HG03571 (cell line): ENCODE measurements at regions not wholly inside any gene's neighbourhood (a gene's known extent, or its start where the extent isn't known, plus 50 kb on each side); places are given as distances from the start of the nearest gene placed in this dataset.

ENCODE experiments used
- ATAC-seq: cut with Tn5 transposase; IDR thresholded peaks from one replicate; pipeline ENCODE4 v1.9.1; 2021; ENCODE audit not compliant: unreplicated experiment

DNA sequence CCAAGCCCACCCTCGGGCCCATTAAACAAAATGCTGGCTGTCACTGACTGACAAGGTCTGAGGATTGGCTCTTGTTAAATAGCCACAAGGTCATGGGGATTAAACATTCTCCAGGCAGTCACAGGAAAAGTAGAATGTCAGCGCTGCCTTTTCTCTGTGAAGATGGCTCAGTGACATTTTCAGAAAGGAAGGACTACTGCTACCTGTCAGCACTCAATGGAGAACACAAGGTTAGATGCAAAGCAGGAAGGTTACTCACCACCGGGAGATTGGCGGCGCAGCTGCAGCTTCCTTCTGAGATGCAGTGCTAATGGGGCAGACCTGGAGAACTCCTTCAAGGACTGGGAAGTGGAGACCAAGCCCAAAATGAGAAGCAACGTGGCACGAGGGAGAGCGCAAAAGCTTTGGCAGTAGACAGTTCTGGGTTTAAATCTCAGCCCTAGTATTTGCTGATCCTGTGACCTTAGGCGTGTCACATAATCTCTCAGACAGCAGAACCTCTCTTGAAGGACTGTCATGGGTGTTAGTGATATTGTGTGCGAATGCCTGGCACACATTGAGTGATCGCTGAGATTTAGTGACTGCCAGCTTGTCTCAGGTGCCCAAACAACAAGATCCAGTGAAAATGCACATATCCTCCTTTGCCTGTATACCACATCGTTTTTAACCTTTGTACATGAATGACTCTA is 213.1 kb upstream of the BOD1L1 start:
- no peak for ATAC-seq

DNA sequence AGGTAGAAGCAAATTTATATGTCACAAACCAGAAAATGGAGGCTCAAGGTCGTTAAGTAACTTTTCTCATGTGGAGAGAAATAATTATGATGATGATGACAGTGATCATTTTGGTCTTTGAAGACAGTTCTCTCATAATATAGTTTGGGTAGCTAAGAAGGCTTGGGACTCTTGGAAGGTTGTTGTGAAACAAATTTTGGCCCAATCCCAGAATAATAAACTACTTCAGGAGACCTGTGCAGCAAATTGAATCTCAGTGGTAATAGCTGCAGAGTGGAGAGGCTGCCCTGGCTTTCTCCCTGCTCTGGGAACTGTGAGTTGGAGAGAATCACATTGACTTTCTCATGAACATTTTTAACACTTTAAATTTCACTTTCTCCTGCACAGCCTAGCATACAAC is 217.2 kb upstream of the BOD1L1 start:
- ATAC-seq: no peak

DNA sequence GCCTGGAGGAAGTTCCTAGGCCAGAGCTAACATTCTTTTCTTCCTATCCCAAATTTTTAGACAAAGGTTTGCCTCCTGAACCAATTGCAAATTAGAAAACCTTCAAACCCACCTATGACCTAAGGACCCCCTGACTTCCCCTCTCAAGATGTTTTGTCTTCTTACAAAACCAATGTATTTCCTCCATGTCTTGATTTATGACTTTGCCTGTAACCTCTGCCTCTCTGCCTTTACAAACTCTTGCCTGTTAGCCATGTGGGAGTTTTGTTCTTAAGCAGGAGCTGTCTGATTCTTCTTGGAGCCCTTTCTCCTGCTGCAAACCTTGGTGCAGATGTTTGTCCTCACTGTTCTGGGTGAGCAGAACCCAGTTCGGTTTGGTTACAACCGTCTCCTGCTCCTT is 222.3 kb upstream of the BOD1L1 start:
- no peak for ATAC-seq

DNA sequence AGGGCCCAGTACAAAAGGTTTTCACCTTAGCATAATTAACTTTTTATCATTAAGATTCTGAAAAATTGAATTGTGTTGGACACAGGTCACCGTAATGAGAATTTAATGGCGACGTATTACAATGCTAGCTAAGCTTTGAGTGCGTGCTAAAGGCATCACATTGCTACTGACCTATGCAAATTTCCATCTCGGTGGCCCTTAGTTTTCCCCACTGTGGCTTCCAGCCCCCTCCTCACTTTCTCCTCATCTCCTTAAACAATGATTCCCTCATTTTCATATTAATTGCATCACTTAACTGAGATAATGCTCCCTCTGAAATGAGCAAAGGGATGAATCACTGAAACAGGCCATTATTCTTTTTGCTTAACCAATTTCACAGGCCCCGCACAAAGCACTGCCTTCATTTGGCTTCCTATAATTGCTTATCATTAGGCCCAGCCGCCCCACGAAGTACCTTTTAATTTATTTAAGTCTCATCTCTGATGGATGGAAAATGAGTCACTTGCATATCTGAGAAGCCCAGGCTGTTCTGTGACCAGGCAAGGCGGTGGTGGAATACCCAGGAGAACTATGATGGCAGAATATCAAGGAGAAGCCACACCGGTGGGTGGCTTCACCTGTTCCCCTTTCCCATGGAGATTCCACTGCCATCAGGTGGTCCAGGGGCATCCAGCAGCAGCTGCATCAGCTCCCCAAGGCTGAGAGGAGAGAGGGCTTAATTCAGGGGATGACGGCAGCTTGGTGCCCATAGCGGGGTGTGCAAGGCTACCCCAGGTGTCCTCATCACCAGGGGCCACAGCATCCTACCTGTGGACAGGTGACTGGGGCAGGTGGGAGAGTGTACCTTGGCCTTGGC is 223.8 kb upstream of the BOD1L1 start:
- no peak for ATAC-seq

DNA sequence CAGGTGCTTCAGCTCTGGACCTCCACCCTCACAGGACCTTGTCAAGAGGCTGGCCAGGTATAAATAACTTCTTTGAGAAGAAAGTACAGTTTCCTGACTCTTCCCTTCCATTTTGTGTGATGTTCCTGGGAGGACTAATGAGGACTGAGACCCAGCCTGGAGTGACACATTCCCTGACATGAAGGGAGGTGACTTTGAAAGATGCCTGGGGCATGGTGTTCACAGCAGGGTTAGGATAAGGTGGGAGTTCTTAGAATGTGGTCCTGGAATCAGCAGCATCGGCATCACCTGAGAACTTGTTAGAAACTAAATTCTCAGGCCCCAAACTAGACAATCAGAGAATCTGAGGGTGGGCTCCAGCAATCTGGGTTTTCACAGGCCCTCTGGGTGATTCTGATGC is 224.9 kb upstream of the BOD1L1 start:
- ATAC-seq: no peak

DNA sequence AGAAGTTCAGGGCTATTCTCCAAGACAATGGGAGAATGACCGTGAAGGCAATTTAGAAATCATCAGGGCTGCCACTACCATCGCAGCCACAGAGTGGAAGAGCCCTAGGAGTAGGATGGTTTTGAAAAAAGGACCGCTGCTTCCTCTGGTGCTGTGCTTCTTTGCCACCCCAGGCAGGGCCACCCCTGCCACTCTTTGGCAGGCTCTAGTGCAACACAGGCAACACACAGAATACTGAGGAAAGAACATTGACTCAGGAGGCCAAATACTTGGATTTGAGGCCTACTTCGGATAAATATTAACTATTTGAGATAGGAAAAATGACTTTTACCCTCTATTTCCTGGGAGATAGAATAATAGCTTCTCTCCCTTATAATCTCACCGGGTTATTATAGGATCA is 228.9 kb upstream of the BOD1L1 start:
- no peak for ATAC-seq

DNA sequence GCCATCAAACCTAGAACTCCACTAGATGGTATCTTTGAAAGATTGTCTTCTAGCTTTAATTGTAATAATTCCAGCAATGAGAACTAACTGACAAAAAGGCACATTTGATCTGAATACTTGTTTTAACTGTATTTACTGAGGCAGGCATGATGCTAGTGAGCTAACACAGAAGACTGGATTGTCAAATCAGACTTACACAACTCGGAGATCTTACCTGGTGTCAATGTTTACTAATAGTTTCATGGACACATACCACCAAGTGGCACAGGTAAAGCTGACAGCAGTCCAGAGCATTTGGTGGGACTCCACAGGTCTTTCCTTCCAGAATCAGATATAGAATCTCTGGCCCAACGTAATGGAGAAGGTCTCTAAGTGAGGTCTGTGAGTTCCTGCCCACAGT is 229.9 kb upstream of the BOD1L1 start:
- no peak for ATAC-seq

DNA sequence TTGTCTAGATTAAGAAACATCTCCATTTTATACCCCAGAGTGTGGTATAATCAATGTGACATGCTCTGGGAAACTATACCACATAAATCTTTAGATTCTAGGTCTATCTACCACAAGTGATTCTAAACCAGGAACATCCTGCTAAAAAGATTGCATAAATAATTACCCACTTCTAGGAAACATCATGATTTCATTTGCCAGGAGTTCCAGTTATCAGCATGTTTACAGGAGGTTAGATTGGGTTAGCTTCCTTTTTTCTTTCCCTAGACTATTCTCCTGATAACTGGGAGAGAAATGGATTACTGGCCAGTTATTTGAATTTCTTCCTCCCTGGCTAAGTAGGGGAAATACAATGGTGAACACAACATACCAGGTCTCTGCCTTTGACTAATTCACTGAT is 230.3 kb upstream of the BOD1L1 start:
- no peak for ATAC-seq

DNA sequence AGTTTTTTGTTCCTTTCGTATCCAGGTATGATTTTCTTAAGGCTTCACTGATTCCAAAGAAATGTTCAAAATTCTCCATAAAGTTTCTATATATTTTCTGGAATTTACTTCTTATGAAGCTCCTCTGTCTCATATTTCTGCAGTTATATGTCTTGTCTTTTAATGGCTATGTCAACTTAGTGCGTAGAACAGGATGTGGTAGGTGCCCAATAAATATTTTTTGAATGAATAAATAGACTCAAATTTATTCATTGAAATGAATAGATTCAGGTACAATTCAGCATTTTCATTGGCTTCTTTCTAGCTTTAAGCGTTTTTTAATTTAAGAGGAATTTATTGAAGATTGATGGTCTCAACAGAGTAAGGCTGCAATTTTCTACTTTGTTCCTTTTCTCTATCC is 231.9 kb upstream of the BOD1L1 start:
- ATAC-seq: no peak

DNA sequence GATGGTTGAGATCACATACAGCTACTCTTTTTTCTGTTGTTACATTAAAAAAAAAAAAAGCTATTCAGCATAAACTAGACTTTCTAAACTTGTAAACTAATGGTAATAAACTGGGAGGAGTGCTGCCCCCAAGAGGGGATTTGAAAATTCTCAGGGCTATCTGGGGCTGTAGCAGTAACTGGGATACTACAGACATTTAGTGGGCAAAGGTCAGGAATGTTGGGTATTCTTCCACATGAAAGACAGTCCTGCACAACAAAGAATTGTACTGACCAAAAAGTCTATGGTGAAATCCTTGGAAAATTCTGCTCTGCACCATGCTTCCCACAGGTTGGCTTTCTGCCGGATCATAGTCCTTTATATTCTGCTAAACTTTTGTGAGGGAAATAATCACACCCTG is 232.6 kb upstream of the BOD1L1 start:
- no peak for ATAC-seq

DNA sequence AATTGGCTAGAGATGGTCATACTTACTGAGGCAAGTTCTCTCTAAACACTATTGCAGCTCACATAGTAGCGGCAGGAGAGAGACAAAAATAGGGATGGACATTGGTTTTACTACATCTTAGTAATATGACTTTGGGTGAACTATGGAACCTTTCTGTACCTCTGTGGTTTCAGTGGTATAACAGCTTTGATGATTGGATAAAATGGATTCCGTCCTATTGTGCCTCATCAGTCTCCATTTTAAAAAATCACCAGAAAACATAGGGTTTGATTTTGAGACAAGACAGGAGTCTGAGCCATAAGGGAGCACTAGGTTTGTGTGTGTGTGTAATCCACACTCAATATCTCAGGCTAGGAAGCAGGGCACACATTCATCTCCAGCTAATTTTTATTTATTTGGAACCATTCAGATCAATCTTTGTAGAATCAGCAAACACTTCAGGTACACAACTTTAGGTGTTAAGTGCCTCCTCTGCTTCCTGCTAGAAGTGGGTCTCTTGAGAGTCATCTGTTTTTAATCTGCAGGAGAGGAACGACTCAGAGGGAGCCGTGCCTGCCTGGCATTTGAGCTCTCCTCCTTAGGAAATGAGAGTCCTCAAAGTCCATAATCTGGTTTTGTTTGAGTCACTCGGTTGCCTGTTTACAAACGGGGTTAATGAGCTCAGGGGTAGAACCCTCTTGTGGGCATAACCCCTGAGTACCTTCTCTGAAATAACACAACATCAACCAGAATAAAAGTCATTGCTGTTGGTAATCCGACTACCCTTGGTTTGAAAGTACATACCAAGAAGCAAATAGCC is 238.5 kb upstream of the BOD1L1 start:
- no peak for ATAC-seq

DNA sequence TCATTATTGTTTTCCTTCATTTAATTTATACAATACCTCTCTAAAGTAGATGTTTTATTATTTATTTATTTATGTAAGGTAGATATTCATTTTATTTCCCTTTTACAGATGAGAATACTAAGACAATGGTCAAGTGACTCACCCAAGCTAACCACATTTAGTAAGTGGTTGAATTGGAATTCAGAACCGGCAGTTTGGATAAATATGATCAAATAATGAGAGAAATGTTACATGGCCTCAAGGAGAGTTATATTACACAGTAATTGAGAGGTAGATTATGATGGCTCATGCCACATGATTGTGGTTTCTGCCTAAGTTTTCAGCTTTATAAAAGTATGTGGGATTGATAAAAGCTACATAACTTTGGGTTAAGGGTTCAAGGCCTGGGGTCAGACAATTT is 239.4 kb upstream of the BOD1L1 start:
- no peak for ATAC-seq

DNA sequence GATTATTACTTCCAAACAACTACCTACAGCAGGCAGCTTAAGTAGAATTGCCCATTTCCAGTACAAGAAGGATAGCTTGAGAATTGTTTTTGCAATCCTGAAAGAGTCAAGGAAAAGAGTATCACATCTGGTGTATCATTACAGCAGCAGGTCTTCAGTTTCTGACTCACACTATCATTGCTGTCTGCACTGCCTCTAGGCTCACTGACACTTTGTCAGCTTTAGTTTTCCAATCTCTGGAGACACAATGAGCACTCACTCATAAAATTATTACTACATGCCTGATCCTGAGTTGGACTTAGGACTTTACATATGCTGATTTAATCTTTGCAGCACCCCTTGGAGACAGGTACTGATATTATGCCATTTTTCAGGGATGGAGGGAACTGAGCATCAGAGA is 244.6 kb upstream of the BOD1L1 start:
- no peak for ATAC-seq

DNA sequence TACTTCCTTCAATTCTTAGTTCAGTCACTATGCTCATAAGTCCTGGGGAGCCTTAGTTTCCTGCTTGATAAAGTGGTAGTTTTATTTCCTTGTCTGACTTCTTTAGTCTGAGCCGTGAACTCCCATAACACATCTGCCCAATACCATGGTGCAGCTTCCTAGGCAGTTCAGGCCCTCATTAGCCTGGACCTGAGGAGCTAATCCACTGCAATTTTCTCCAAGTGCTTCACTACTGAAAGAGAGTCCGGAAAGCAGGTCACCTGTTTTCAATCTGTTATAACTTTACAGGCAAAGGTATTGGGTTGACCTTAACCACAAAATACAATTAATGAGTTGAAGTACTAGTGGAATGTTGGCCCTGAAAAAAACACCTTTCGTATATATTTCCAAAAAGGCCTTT is 245.4 kb upstream of the BOD1L1 start:
- no peak for ATAC-seq

DNA sequence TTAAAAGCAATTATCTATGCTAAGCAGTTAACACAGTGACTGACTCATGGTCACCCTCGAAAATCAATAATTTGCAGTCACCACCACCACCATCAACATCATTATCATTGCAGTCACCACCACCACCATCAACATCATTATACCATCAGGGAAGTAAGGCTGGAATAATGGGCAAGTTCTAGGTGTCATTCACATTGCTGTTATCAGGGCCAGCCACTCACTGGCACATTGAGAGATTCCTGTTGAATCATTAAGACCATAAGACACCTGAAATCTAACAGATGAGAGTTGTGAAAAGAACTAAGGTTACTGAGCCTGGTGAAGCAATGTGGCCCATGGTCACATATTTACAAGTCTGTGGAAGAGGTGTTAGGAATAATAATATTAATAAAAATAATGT is 247.7 kb upstream of the BOD1L1 start:
- ATAC-seq: no peak

DNA sequence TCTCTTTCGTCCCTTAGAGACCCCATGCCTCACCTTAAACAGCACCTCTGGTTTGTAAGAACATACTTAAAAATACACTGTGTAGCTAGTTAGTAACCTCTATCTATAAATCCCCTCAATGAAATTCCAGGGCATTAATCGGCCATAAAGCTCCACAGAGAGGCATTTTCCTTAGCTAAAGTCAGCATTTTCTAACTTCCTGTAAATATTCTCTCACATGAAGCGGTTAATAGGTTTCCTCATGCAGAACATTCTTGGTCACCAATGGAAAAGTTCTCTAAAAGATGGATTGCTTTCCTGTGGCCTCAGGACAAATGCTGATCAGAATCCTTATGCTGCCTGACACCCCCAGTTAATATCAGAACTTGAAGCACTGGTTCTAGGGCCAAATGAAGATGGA is 248.6 kb upstream of the BOD1L1 start:
- ATAC-seq: no peak

DNA sequence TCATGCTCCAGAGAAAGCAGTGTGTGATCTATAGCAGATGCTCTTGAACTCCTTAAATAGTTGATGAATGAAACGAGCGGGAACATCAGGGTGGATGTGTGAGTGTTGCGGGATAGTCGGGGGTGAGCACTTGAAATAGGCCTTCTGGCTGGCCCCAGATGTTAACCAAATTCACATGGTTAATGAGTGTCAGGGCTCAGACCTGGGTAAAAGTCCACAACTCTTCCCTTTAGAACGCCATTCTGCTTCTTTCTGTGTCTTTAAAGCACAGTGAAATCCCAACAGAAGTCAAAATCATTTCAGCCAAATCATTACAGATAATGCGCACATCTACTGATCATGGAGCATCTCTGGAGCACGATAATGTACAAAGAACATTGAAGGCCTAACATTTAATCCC is 249.4 kb upstream of the BOD1L1 start:
- no peak for ATAC-seq

DNA sequence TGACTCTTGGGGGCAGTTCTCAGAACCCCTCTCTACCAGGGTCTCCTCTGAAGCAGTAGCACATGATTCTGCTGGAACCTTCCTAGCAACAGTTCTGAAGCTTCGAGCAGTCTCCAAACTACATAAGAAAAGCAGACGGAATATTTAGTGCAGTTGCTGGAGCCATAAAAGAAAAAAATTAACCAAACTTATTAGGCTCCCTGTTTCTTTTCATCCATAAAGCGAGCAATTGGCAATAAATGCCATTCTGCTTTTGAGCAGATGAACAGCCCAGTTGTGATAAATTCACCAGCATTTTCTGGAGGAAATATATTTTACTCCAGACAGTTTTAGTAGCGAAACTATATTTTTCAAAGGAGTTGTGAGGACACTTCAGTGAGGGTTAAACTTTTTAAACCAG is 250.1 kb upstream of the BOD1L1 start:
- no peak for ATAC-seq

DNA sequence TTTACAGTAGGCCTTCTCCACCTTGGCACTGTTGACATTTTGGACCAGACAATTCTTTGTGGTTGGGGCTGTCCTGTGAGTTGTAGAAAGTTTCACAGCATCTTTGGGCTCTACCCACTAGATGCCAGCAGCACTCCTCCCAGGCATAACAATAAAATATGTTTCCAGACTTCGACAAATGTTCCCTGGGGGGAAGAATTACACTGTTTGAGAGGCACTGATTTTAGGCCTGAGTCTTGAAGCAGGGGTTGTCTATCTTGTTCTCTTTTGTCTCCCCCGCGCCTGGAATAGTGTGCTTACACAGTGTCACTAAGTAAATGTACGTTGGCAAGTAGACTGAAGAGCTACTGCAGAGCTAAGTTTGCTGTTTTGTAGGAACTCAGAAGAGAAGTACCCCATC is 254.4 kb upstream of the BOD1L1 start:
- ATAC-seq: no peak

DNA sequence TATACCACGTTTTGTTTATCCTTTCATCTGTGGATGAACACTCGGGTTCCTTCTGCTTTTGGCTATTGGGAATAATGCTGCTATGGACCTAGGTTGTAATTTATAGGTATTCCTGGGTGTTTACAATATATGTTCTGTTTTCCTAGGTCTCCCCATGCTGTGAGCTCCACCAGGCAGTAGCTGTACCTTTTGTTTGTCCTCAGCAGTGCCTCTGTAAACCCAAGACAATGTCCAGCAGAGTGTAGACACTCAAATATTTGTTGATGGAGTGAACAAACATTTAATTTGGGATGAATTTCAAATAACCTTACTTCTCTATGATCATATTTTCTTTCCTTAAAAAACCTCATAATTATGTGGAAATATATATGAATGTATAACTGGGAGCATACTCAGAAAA is 259.5 kb upstream of the BOD1L1 start:
- ATAC-seq: no peak

DNA sequence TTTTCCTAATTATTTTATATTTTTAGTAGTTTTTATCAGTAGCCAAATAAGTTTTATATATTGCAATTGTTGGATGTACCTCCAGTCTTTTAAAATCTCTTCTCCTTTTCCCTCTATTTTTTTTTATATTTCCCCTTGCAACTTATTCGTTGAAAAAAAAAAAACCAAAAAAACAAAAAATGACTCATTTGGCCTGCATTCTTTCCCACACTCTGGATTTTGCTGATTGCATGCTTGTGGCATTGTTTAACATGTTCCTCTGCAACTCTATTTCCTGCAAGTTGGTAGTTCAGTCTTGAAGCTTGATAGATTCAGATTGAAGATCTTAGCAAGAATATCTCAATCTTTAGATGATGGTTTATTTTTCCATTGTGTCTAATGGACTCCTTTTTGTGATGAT is 260.6 kb upstream of the BOD1L1 start:
- ATAC-seq: no peak

DNA sequence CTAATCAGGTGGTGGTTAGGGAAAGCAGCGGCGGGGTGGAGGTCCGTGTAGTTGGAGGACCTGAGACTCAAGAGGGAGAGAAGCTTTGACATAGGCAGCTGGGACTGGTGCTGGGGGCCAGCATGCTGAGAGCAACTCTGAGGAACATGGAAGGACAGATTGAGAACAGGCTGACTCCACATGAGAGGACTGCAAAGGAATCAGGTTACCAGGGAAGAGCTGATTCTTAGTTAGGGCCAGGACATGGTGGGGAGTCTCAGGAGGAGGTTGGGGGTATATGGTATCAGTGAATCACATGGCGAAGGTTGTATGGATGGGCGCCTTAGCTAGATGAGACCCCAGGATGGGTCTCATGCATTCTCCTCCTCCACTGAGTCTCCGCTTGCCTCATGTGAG is 264.0 kb upstream of the BOD1L1 start:
- no peak for ATAC-seq
